Keratinocyte (primary cell): ENCODE measurements at regions not wholly inside any gene's neighbourhood (a gene's known extent, or its start where the extent isn't known, plus 50 kb on each side); places are given as distances from the start of the nearest gene placed in this dataset.

Experiments
- DNase-seq: peaks from one replicate; pipeline ENCODE4 v3.0.0-alpha.2; 2011; ENCODE audit warnings: low read depth, missing footprints, low spot score
- FAIRE-seq: peaks from 2 replicates; lab custom pipeline; 2011; peaks lifted over from hg19 to GRCh38; lab: Jason Lieb, UNC
- H2AFZ ChIP-seq: 2 replicates; pipeline ENCODE4 v1.6.0; 2012; ENCODE audit warnings: low read length, control low read depth, inconsistent platforms; ENCODE audit not compliant: control insufficient read depth
- H3K27ac ChIP-seq: 2 replicates; pipeline ENCODE4 v1.5.1; 2011; ENCODE audit warnings: low read length; ENCODE audit not compliant: control insufficient read depth, insufficient read depth
- H3K27me3 ChIP-seq: 3 replicates; pipeline ENCODE4 v1.6.0; 2011; ENCODE audit warnings: low read length; ENCODE audit not compliant: control insufficient read depth, insufficient read depth; ENCODE audit errors: extremely low read depth
- H3K36me3 ChIP-seq, 2 experiments: 2 replicates in 1 of 2; 3 replicates in 1 of 2; pipeline ENCODE4 v1.5.1; 2011; ENCODE audit warnings: low read length in 2 of 2, mild to moderate bottlenecking in 1 of 2; ENCODE audit not compliant: control insufficient read depth in 2 of 2, insufficient read depth in 2 of 2; ENCODE audit errors: extremely low read depth in 1 of 2
- H3K4me1 ChIP-seq: 3 replicates; pipeline ENCODE4 v1.5.1; 2011; ENCODE audit warnings: low read length; ENCODE audit not compliant: control insufficient read depth, insufficient read depth; ENCODE audit errors: extremely low read depth
- H3K4me2 ChIP-seq: 3 replicates; pipeline ENCODE4 v1.6.0; 2011; ENCODE audit warnings: low read depth, low read length; ENCODE audit not compliant: control insufficient read depth, insufficient read depth; ENCODE audit errors: extremely low read depth
- H3K4me3 ChIP-seq, 3 experiments: fragments of 200-600 bp in 1 of 3; sonication (generic) in 1 of 3; 2 replicates in 2 of 3; 3 replicates in 1 of 3; pipeline ENCODE4 v1.5.1; 2011 to 2016; ENCODE audit warnings: low read length in 3 of 3, mild to moderate bottlenecking in 3 of 3, control low read depth in 2 of 3, inconsistent platforms in 1 of 3, low read depth in 1 of 3, mixed read lengths in 1 of 3, mixed run types in 1 of 3, moderate library complexity in 1 of 3; ENCODE audit not compliant: control insufficient read depth in 2 of 3, insufficient read depth in 2 of 3; ENCODE audit errors: extremely low read depth in 1 of 3
- H3K79me2 ChIP-seq: 2 replicates; pipeline ENCODE4 v1.6.0; 2012; ENCODE audit warnings: low read length; ENCODE audit not compliant: control insufficient read depth, insufficient read depth
- H3K9ac ChIP-seq: 3 replicates; pipeline ENCODE4 v1.6.0; 2011; ENCODE audit warnings: low read length; ENCODE audit not compliant: control insufficient read depth, insufficient read depth; ENCODE audit errors: extremely low read depth
- H3K9me1 ChIP-seq: 3 replicates; pipeline ENCODE4 v1.6.0; 2011; ENCODE audit warnings: low read length; ENCODE audit not compliant: control insufficient read depth, insufficient read depth; ENCODE audit errors: extremely low read depth
- H3K9me3 ChIP-seq: 2 replicates; pipeline ENCODE4 v1.5.1; 2012; ENCODE audit warnings: low read depth, low read length; ENCODE audit not compliant: control insufficient read depth
- H4K20me1 ChIP-seq: 3 replicates; pipeline ENCODE4 v1.6.0; 2011; ENCODE audit warnings: low read length; ENCODE audit not compliant: control insufficient read depth, insufficient read depth; ENCODE audit errors: extremely low read depth
- CTCF ChIP-seq, 3 experiments: IDR thresholded peaks in 1 of 3; conservative IDR thresholded peaks in 1 of 3; optimal IDR thresholded peaks in 1 of 3; 2 replicates in 2 of 3; 3 replicates in 1 of 3; pipeline versions ENCODE3 to v1.5.1; 2011; ENCODE audit warnings: low read length in 3 of 3, mild to moderate bottlenecking in 3 of 3, moderate library complexity in 2 of 3, control low read depth in 1 of 3, inconsistent platforms in 1 of 3; ENCODE audit not compliant: insufficient read depth in 2 of 3; ENCODE audit errors: extremely low read depth in 1 of 3
- EZH2 ChIP-seq: IDR thresholded peaks from one replicate; pipeline ENCODE4 v1.6.1; 2012; ENCODE audit warnings: inconsistent platforms, mild to moderate bottlenecking, low read length, moderate library complexity
- dilution Hi-C: fragments of 300-500 bp; cut with MboI; formaldehyde crosslinking; loops from one replicate; pipeline ENCODE4 v1.7.0; 2020; ENCODE audit warnings: low sequenced_read_pairs; ENCODE audit not compliant: extremely low pct_ligation_motif_present

- no peak for FAIRE-seq
- no peak overlapping the region for H3K27ac ChIP-seq
- no peak overlapping the region for H3K4me3 ChIP-seq
- H3K4me2 ChIP-seq, result no peak overlapping the region
- no peak for DNase-seq
- dilution Hi-C loops, result no loop called here
- no peaks in the 10 kb centered on the region for H3K4me1 ChIP-seq
- H3K9me3 ChIP-seq, result peaks cover 6% of the 10 kb centered on the region
- no peaks in the 10 kb centered on the region for H3K79me2 ChIP-seq
- H4K20me1 ChIP-seq, result no peaks in the 10 kb centered on the region
- no peaks in the 10 kb centered on the region for H3K27me3 ChIP-seq
- H3K9ac ChIP-seq, result no peak overlapping the region
- H3K9me1 ChIP-seq, result no peaks in the 10 kb centered on the region
- H3K36me3 ChIP-seq, result no peaks in the 10 kb centered on the region
- TF ChIP-seq CTCF (optimal IDR thresholded peaks at IDR 0.05 in 1 of 3, IDR thresholded peaks at IDR 0.05 in 1 of 3, conservative IDR thresholded peaks at IDR 0.05 in 1 of 3; ENCODE audit: extremely low read depth in 1 of 3, insufficient read depth in 2 of 3, low read length in 3 of 3) (no peak), EZH2 (no peak)
- no peak overlapping the region for H2AFZ ChIP-seq
Observed at GRCh38 chr22:47563406-47564157, 801.1 kb downstream of the TBC1D22A start.

- no peak overlapping the region for H2AFZ ChIP-seq
Observed at GRCh38 chr22:47561766-47562165, 799.3 kb downstream of the TBC1D22A start.

More at GRCh38 chr22:47561766-47562165, 799.3 kb downstream of the TBC1D22A start:
- Histone ChIP-seq H3K36me3 (no peaks in the 10 kb centered on the region), H3K4me1 (no peaks in the 10 kb centered on the region), H3K27ac (no peak overlapping the region), H3K9me3 (peaks cover 7% of the 10 kb centered on the region), H3K79me2 (no peaks in the 10 kb centered on the region), H3K4me2 (no peak overlapping the region), H4K20me1 (no peaks in the 10 kb centered on the region), H3K9ac (no peak overlapping the region), H3K27me3 (no peaks in the 10 kb centered on the region), H3K4me3 (no peak overlapping the region), H3K9me1 (no peaks in the 10 kb centered on the region)
- TF ChIP-seq CTCF (optimal IDR thresholded peaks at IDR 0.05 in 1 of 3, IDR thresholded peaks at IDR 0.05 in 1 of 3, conservative IDR thresholded peaks at IDR 0.05 in 1 of 3; ENCODE audit: extremely low read depth in 1 of 3, insufficient read depth in 2 of 3, low read length in 3 of 3), result no peak
- TF ChIP-seq EZH2, result no peak
- FAIRE-seq, result no peak
- dilution Hi-C loops, result no loop called here
- DNase-seq, result no peak
